NCI-H2029 (cell line): ENCODE measurements at regions not wholly inside any gene's neighbourhood (a gene's known extent, or its start where the extent isn't known, plus 50 kb on each side); places are given as distances from the start of the nearest gene placed in this dataset.

Experiments
- DNase-seq: peaks from one replicate; lab custom pipeline; 2025; lab: John Stamatoyannopoulos, UW

- no peak for DNase-seq
Measured at GRCh38 chr16:27685807-27686206, 135.9 kb downstream of the KATNIP start.

GRCh38 chr16:27686926-27687325 lies 137.0 kb downstream of the KATNIP start:
- DNase-seq = no peak

- DNase-seq = no peak
Measured at GRCh38 chr16:27687605-27688004, 137.7 kb downstream of the KATNIP start.

GRCh38 chr16:27689711-27690110 lies 139.8 kb downstream of the KATNIP start:
- no peak for DNase-seq

- no peak for DNase-seq
Measured at GRCh38 chr16:27690608-27691007, 140.7 kb downstream of the KATNIP start.

- no peak for DNase-seq
Measured at GRCh38 chr16:27691721-27692120, 141.8 kb downstream of the KATNIP start.

GRCh38 chr16:27692576-27692975 lies 142.6 kb downstream of the KATNIP start:
- DNase-seq = no peak

- DNase-seq = no peak
Measured at GRCh38 chr16:27695161-27695560, 145.2 kb downstream of the KATNIP start.

- no peak for DNase-seq
Measured at GRCh38 chr16:27698266-27698665, 148.3 kb downstream of the KATNIP start.

GRCh38 chr16:27698746-27699145 lies 148.8 kb downstream of the KATNIP start:
- DNase-seq = no peak

- DNase-seq = no peak
Measured at GRCh38 chr16:27699540-27699939, 149.6 kb downstream of the KATNIP start.

- no peak for DNase-seq
Measured at GRCh38 chr16:27700304-27700995, 150.5 kb downstream of the KATNIP start.

- DNase-seq = no peak
Measured at GRCh38 chr16:27701381-27701780, 151.4 kb downstream of the KATNIP start.

GRCh38 chr16:27703121-27703520 lies 153.2 kb downstream of the KATNIP start:
- no peak for DNase-seq

- no peak for DNase-seq
Measured at GRCh38 chr16:27703545-27703944, 153.6 kb downstream of the KATNIP start.

- DNase-seq = no peak
Measured at GRCh38 chr16:27704252-27704651, 154.3 kb downstream of the KATNIP start.

- DNase-seq = no peak
Measured at GRCh38 chr16:27706156-27706865, 156.4 kb downstream of the KATNIP start.

GRCh38 chr16:27706866-27707685 lies 157.1 kb downstream of the KATNIP start:
- no peak for DNase-seq

GRCh38 chr16:27708651-27709050 lies 158.7 kb downstream of the KATNIP start:
- no peak for DNase-seq

- DNase-seq = no peak
Measured at GRCh38 chr16:27712251-27712711, 162.3 kb downstream of the KATNIP start.

- DNase-seq = no peak
Measured at GRCh38 chr16:27717726-27718125, 167.8 kb downstream of the KATNIP start.

- no peak for DNase-seq
Measured at GRCh38 chr16:27718201-27719105, 168.5 kb downstream of the KATNIP start.
